ENCODE measurements at regions not wholly inside any gene's neighbourhood (a gene's known extent, or its start where the extent isn't known, plus 50 kb on each side); places are given as distances from the start of the nearest gene placed in this dataset.

DNA sequence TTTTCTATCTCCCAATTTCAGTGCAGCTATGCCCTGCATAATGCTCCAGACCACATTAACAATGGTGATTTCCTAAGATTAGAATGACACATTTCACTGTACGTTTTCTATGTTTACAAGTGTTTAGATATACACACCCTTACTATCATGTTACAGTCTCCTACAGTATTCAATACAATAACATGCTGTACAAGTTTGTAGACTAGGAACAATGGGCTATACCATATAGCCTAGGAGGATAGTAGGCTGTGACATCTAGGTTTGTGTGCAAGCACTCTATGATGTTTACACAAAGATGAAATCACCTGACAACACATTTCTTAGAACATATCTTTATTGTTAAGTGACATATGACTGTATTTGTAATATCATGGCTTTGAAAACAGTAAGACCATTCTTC, 1435.6 kb upstream of the NUDT12 start:
- H3K4me3 Mint-ChIP-seq (ENCODE audit: unreplicated experiment), result no peak overlapping the region
- DNase-seq (ENCODE audit: unreplicated experiment), result no peak
- intact Hi-C loops (cut with micrococcal nuclease), result no loop called here
- peaks cover 4% of the 10 kb centered on the region for H3K9me3 Mint-ChIP-seq (ENCODE audit: unreplicated experiment)
- BruUV-seq (replicated peaks), result no TSS peak
- no peaks in the 10 kb centered on the region for H3K36me3 Mint-ChIP-seq (ENCODE audit: insufficient read depth, unreplicated experiment)
- POLR2A ChIA-PET, result no interaction called here
- H3K27ac Mint-ChIP-seq (ENCODE audit: low read depth, unreplicated experiment), result no peak overlapping the region
- no peaks in the 10 kb centered on the region for H3K27me3 Mint-ChIP-seq (ENCODE audit: insufficient read depth, unreplicated experiment)
- TF ChIP-seq, protein P1, sequence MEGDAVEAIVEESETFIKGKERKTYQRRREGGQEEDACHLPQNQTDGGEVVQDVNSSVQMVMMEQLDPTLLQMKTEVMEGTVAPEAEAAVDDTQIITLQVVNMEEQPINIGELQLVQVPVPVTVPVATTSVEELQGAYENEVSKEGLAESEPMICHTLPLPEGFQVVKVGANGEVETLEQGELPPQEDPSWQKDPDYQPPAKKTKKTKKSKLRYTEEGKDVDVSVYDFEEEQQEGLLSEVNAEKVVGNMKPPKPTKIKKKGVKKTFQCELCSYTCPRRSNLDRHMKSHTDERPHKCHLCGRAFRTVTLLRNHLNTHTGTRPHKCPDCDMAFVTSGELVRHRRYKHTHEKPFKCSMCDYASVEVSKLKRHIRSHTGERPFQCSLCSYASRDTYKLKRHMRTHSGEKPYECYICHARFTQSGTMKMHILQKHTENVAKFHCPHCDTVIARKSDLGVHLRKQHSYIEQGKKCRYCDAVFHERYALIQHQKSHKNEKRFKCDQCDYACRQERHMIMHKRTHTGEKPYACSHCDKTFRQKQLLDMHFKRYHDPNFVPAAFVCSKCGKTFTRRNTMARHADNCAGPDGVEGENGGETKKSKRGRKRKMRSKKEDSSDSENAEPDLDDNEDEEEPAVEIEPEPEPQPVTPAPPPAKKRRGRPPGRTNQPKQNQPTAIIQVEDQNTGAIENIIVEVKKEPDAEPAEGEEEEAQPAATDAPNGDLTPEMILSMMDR (IDR thresholded peaks at IDR 0.05; ENCODE audit: unreplicated experiment), result no peak
- H3K4me1 Mint-ChIP-seq (ENCODE audit: insufficient read depth, unreplicated experiment), result no peaks in the 10 kb centered on the region
- CTCF ChIA-PET, result no interaction called here

DNA sequence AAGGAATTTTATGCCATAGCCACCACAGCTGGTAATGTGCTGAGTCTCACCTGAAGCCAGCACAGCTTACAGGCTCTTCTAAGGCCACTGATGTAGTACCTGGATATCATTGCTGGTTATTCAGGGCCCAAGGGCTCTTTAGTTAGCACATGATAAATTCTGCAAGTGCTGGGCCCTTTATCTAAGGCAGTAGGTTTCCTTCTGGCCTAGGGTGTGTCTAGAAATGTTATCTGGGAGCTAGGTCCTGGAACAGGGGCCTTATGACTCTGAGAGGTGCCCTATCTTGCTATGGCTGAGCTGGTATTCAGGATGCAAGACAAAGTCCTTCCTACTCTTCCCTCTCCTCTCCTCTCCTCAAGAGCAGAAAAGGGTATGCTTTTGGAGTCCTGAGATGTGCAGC, 1424.5 kb upstream of the NUDT12 start:
- Mint-ChIP-seq H3K4me1 (ENCODE audit: insufficient read depth, unreplicated experiment) (no peaks in the 10 kb centered on the region), H3K27ac (ENCODE audit: low read depth, unreplicated experiment) (no peak overlapping the region), H3K27me3 (ENCODE audit: insufficient read depth, unreplicated experiment) (no peaks in the 10 kb centered on the region), H3K4me3 (ENCODE audit: unreplicated experiment) (no peak overlapping the region), H3K9me3 (ENCODE audit: unreplicated experiment) (peaks cover 23% of the 10 kb centered on the region), H3K36me3 (ENCODE audit: insufficient read depth, unreplicated experiment) (no peaks in the 10 kb centered on the region)
- TF ChIP-seq, protein P1 (IDR thresholded peaks at IDR 0.05; ENCODE audit: unreplicated experiment), result no peak
- DNase-seq (ENCODE audit: unreplicated experiment), result no peak
- BruUV-seq (replicated peaks), result no TSS peak
- CTCF ChIA-PET, result interaction anchor here (0.6 kb wide), 1 partner anchor 1135 kb away, joined by 3 read pairs; no protein-coding TSS in a partner anchor
- intact Hi-C loops (cut with micrococcal nuclease), result no loop called here
- POLR2A ChIA-PET, result no interaction called here

DNA sequence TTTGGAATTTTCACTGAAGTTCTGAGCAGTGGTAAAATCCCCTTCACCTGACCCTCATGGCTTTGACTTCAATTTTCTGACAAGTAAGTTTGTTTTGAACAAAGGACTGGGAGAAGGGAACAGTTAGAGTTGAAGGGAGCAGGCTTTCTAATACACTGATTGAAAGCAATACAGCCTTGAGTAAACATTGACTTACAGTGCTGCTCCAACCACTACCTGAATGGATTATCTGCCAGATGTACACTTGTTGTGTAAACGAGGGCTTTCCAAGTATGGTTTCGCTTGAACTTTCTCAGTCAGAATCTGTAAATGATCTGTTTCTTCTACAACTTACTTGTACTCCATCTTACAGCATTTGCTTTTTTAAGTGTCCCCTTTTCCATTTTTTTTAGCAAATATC, 1414.9 kb upstream of the NUDT12 start:
- Mint-ChIP-seq H3K27me3 (ENCODE audit: insufficient read depth, unreplicated experiment) (no peaks in the 10 kb centered on the region), H3K4me1 (ENCODE audit: insufficient read depth, unreplicated experiment) (no peaks in the 10 kb centered on the region), H3K9me3 (ENCODE audit: unreplicated experiment) (peaks cover 9% of the 10 kb centered on the region), H3K4me3 (ENCODE audit: unreplicated experiment) (no peak overlapping the region), H3K27ac (ENCODE audit: low read depth, unreplicated experiment) (no peak overlapping the region), H3K36me3 (ENCODE audit: insufficient read depth, unreplicated experiment) (no peaks in the 10 kb centered on the region)
- intact Hi-C loops (cut with micrococcal nuclease), result no loop called here
- TF ChIP-seq, protein P1 (IDR thresholded peaks at IDR 0.05; ENCODE audit: unreplicated experiment), result no peak
- no TSS peak for BruUV-seq (replicated peaks)
- CTCF ChIA-PET, result no interaction called here
- POLR2A ChIA-PET, result no interaction called here
- DNase-seq (ENCODE audit: unreplicated experiment), result no peak

DNA sequence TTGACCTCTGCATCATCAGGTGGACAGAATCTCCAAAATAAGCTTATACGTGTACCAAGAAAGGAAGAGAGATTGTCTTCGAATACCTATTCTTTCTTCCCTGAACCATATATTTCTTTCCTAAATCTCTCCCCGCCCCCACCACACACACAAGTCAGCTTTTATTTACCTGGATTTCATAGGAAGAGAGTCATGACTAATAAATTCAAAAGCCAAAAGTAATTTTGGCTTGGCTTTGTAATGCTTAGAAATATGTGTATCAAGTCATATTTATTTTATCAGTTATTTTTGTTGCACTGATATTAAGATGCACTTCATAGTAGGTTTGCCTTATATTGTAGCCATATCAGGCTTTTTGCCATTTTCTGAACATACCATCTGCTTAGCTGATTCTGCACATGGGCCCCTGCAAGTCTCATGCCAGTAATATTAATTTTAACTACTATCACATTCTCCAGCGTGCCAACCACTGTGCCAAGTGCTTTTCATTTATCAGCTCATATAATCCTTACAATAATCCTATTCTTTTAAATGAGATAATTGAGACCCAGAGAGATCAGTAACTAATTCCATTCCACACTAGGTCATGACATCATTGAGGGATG, 1405.3 kb upstream of the NUDT12 start:
- no peak overlapping the region for H3K27ac Mint-ChIP-seq (ENCODE audit: low read depth, unreplicated experiment)
- no peaks in the 10 kb centered on the region for H3K36me3 Mint-ChIP-seq (ENCODE audit: insufficient read depth, unreplicated experiment)
- BruUV-seq (replicated peaks), result no TSS peak
- ChIA-PET CTCF (interaction anchor here (0.6 kb wide), 1 partner anchor 435 kb away, joined by 4 read pairs; no protein-coding TSS in a partner anchor), POLR2A (no interaction called here)
- no peaks in the 10 kb centered on the region for H3K4me1 Mint-ChIP-seq (ENCODE audit: insufficient read depth, unreplicated experiment)
- no peaks in the 10 kb centered on the region for H3K9me3 Mint-ChIP-seq (ENCODE audit: unreplicated experiment)
- intact Hi-C loops (cut with micrococcal nuclease), result no loop called here
- no peaks in the 10 kb centered on the region for H3K27me3 Mint-ChIP-seq (ENCODE audit: insufficient read depth, unreplicated experiment)
- H3K4me3 Mint-ChIP-seq (ENCODE audit: unreplicated experiment), result no peak overlapping the region
- TF ChIP-seq, protein P1 (IDR thresholded peaks at IDR 0.05; ENCODE audit: unreplicated experiment), result no peak
- DNase-seq (ENCODE audit: unreplicated experiment), result no peak

Data from MCF 10A (cell line).